Neural cell (in vitro differentiated cells): ENCODE measurements at regions not wholly inside any gene's neighbourhood (a gene's known extent, or its start where the extent isn't known, plus 50 kb on each side); places are given as distances from the start of the nearest gene placed in this dataset.

Experiments used
- H2AFZ ChIP-seq: fragments of 200-600, 300-800 bp; sonication (generic), shearing (Covaris generic); 2 replicates; pipeline ENCODE4 v1.6.0; 2014; ENCODE audit warnings: low read depth, mild to moderate bottlenecking, antibody characterized with exemption, low read length, moderate library complexity
- H3F3A ChIP-seq: fragments of 200-600 bp; shearing (Covaris generic); 2 replicates; pipeline ENCODE4 v1.6.1; 2016; ENCODE audit warnings: mild to moderate bottlenecking, moderate library complexity, mixed read lengths, antibody characterized with exemption, low read length; ENCODE audit not compliant: insufficient read depth, poor library complexity, severe bottlenecking
- H3K27ac ChIP-seq: fragments of 200-600, 300-800 bp; sonication (generic), shearing (Covaris generic); 2 replicates; pipeline ENCODE4 v1.5.1; 2014; ENCODE audit warnings: mild to moderate bottlenecking, low read length, moderate library complexity
- H3K27me3 ChIP-seq: fragments of 300-800, 200-600 bp; sonication (generic), shearing (Covaris generic); 2 replicates; pipeline ENCODE4 v1.6.0; 2014; ENCODE audit warnings: mild to moderate bottlenecking, low read depth, low read length, moderate library complexity; ENCODE audit not compliant: insufficient read depth
- H3K36me3 ChIP-seq: fragments of 300-800, 200-600 bp; sonication (generic), shearing (Covaris generic); 2 replicates; pipeline ENCODE4 v1.5.1; 2014; ENCODE audit warnings: mild to moderate bottlenecking, antibody characterized with exemption, low read length, moderate library complexity; ENCODE audit not compliant: insufficient read depth
- H3K4me2 ChIP-seq: fragments of 300-800, 200-600 bp; sonication (generic), shearing (Covaris generic); 2 replicates; pipeline ENCODE4 v1.6.0; 2014; ENCODE audit warnings: mild to moderate bottlenecking, low read length
- H3K4me3 ChIP-seq: fragments of 300-800, 200-600 bp; sonication (generic), shearing (Covaris generic); 2 replicates; pipeline ENCODE4 v1.5.1; 2014; ENCODE audit warnings: mild to moderate bottlenecking, low read length, moderate library complexity
- H3K79me2 ChIP-seq: fragments of 200-600 bp; shearing (Covaris generic); replicated peaks from 2 replicates; pipeline ENCODE4 v1.6.0; 2014; ENCODE audit warnings: mild to moderate bottlenecking, low read length, moderate library complexity; ENCODE audit not compliant: insufficient read depth
- H3K9ac ChIP-seq: fragments of 300-800, 200-600 bp; sonication (generic), shearing (Covaris generic); 2 replicates; pipeline ENCODE4 v1.6.1; 2016; ENCODE audit warnings: mild to moderate bottlenecking, low read length, mixed read lengths
- H3K9me2 ChIP-seq: fragments of 200-600 bp; shearing (Covaris generic); 2 replicates; pipeline ENCODE4 v1.6.1; 2016; ENCODE audit warnings: mild to moderate bottlenecking, low read length, mixed read lengths; ENCODE audit not compliant: insufficient read depth
- H3K9me3 ChIP-seq: fragments of 200-600, 300-800 bp; sonication (generic), shearing (Covaris generic); 2 replicates; pipeline ENCODE4 v1.6.1; 2016; ENCODE audit warnings: mild to moderate bottlenecking, mixed run types, low read length, moderate library complexity, mixed read lengths
- H4K20me1 ChIP-seq: fragments of 200-600 bp; shearing (Covaris generic); 2 replicates; pipeline ENCODE4 v1.6.1; 2016; ENCODE audit warnings: mild to moderate bottlenecking, mixed run types; ENCODE audit not compliant: insufficient read depth
- EP300 ChIP-seq: fragments of 450-650 bp; conservative IDR thresholded peaks from 2 replicates; pipeline ENCODE4 v1.6.1; 2014; ENCODE audit warnings: antibody characterized with exemption, mild to moderate bottlenecking, moderate library complexity; ENCODE audit not compliant: poor library complexity, severe bottlenecking
- MXI1 ChIP-seq: fragments of 450-650 bp; conservative IDR thresholded peaks from 2 replicates; pipeline ENCODE4 v1.6.1; 2014; ENCODE audit warnings: antibody characterized with exemption, mild to moderate bottlenecking; ENCODE audit not compliant: poor library complexity, severe bottlenecking
- POLR2AphosphoS5 ChIP-seq: IDR thresholded peaks from 2 replicates; pipeline ENCODE4 v1.6.1; 2012
- SMC3 ChIP-seq: fragments of 450-650 bp; conservative IDR thresholded peaks from 2 replicates; pipeline ENCODE4 v1.6.1; 2014; ENCODE audit warnings: antibody characterized with exemption, mild to moderate bottlenecking, moderate library complexity; ENCODE audit not compliant: poor library complexity
- TAF1 ChIP-seq: IDR thresholded peaks from 2 replicates; pipeline ENCODE4 v1.6.1; 2012; ENCODE audit warnings: low read depth
- TF ChIP-seq, protein P1 (sequence below): fragments of 450-650 bp; IDR thresholded peaks from 2 replicates; pipeline ENCODE4 v1.5.1; 2014; ENCODE audit warnings: antibody characterized with exemption, mild to moderate bottlenecking, moderate library complexity; ENCODE audit not compliant: poor library complexity, severe bottlenecking
- TF ChIP-seq, protein P2 (sequence below): IDR thresholded peaks from 2 replicates; pipeline ENCODE4 v1.6.1; 2012; ENCODE audit warnings: borderline replicate concordance

DNA sequence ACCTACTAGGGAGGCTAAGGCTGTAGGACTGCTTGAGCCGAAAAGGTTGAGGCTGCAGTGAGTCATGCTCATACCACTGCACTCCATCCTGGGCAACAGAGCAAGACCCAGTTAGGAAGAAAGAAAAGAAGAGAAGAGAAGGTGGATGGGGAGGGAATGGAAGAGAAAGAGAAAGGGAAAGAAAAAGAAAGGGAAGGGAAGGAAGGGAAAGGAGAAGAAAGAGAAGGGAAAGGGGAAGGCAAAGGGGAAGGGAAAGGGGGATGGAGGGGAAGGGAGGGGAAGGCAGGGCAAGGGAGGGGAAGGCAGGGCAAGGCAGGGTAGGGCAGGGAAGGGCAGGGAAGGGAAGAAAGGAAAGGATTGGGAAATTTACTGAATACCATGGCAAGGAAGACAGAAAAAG is 157.0 kb downstream of the ACTL7B start:
- H3K36me3 ChIP-seq = no peaks in the 10 kb centered on the region
- no peak overlapping the region for H3K4me2 ChIP-seq
- H4K20me1 ChIP-seq = no peaks in the 10 kb centered on the region
- no peak overlapping the region for H3K9ac ChIP-seq
- no peaks in the 10 kb centered on the region for H3K9me2 ChIP-seq
- H3K27ac ChIP-seq = no peak overlapping the region
- no peaks in the 10 kb centered on the region for H3K9me3 ChIP-seq
- H3K79me2 ChIP-seq = no peaks in the 10 kb centered on the region
- H3K27me3 ChIP-seq = no peaks in the 10 kb centered on the region
- H3F3A ChIP-seq = no peaks in the 10 kb centered on the region
- TF ChIP-seq, protein P1, sequence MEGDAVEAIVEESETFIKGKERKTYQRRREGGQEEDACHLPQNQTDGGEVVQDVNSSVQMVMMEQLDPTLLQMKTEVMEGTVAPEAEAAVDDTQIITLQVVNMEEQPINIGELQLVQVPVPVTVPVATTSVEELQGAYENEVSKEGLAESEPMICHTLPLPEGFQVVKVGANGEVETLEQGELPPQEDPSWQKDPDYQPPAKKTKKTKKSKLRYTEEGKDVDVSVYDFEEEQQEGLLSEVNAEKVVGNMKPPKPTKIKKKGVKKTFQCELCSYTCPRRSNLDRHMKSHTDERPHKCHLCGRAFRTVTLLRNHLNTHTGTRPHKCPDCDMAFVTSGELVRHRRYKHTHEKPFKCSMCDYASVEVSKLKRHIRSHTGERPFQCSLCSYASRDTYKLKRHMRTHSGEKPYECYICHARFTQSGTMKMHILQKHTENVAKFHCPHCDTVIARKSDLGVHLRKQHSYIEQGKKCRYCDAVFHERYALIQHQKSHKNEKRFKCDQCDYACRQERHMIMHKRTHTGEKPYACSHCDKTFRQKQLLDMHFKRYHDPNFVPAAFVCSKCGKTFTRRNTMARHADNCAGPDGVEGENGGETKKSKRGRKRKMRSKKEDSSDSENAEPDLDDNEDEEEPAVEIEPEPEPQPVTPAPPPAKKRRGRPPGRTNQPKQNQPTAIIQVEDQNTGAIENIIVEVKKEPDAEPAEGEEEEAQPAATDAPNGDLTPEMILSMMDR = no peak
- TF ChIP-seq, protein P2, sequence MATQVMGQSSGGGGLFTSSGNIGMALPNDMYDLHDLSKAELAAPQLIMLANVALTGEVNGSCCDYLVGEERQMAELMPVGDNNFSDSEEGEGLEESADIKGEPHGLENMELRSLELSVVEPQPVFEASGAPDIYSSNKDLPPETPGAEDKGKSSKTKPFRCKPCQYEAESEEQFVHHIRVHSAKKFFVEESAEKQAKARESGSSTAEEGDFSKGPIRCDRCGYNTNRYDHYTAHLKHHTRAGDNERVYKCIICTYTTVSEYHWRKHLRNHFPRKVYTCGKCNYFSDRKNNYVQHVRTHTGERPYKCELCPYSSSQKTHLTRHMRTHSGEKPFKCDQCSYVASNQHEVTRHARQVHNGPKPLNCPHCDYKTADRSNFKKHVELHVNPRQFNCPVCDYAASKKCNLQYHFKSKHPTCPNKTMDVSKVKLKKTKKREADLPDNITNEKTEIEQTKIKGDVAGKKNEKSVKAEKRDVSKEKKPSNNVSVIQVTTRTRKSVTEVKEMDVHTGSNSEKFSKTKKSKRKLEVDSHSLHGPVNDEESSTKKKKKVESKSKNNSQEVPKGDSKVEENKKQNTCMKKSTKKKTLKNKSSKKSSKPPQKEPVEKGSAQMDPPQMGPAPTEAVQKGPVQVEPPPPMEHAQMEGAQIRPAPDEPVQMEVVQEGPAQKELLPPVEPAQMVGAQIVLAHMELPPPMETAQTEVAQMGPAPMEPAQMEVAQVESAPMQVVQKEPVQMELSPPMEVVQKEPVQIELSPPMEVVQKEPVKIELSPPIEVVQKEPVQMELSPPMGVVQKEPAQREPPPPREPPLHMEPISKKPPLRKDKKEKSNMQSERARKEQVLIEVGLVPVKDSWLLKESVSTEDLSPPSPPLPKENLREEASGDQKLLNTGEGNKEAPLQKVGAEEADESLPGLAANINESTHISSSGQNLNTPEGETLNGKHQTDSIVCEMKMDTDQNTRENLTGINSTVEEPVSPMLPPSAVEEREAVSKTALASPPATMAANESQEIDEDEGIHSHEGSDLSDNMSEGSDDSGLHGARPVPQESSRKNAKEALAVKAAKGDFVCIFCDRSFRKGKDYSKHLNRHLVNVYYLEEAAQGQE = no peak
- TF ChIP-seq TAF1 = no peak
- no peak for TF ChIP-seq EP300
- TF ChIP-seq MXI1 = no peak
- TF ChIP-seq SMC3 = no peak
- no peak for TF ChIP-seq POLR2AphosphoS5
- no peak overlapping the region for H2AFZ ChIP-seq
- no peak overlapping the region for H3K4me3 ChIP-seq

DNA sequence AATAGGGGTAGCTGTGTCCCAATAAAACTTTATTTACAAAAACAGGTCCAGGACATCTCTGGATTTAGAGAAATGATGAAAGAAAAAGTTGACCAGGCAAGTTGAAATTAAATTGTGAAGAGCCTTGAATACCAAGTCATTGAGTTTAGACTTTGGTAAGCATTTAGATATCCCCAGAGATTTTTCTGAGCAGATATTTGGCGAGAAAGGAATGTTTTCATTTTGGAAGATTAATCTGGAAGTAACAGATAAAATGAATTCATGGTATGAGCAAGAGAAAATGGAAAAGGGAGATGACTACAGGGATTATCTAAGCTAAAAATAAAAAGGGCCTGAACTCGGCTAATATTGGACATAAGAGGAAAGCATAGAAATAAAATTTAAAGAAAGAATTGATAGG is 157.6 kb downstream of the ACTL7B start:
- H3K79me2 ChIP-seq = no peaks in the 10 kb centered on the region
- H3K36me3 ChIP-seq = no peaks in the 10 kb centered on the region
- H2AFZ ChIP-seq = no peak overlapping the region
- no peaks in the 10 kb centered on the region for H3K9me2 ChIP-seq
- no peaks in the 10 kb centered on the region for H3K9me3 ChIP-seq
- no peaks in the 10 kb centered on the region for H3F3A ChIP-seq
- TF ChIP-seq, protein P1 = no peak
- TF ChIP-seq TAF1 = no peak
- H3K4me2 ChIP-seq = no peak overlapping the region
- H3K4me3 ChIP-seq = no peak overlapping the region
- no peaks in the 10 kb centered on the region for H3K27me3 ChIP-seq
- no peaks in the 10 kb centered on the region for H4K20me1 ChIP-seq
- no peak overlapping the region for H3K9ac ChIP-seq
- H3K27ac ChIP-seq = no peak overlapping the region
